GM19438 (cell line): ENCODE measurements at regions not wholly inside any gene's neighbourhood (a gene's known extent, or its start where the extent isn't known, plus 50 kb on each side); places are given as distances from the start of the nearest gene placed in this dataset.
"Not testable (repeated sequence)": the region's sequence is repeated elsewhere in the genome, so short reads cannot be mapped to it uniquely, and the experiment has no call there.

ENCODE experiments used
- ATAC-seq: cut with Tn5 transposase; IDR thresholded peaks from one replicate; pipeline ENCODE4 v1.9.1; 2021; ENCODE audit warnings: low read depth; ENCODE audit not compliant: unreplicated experiment

GRCh38 chr6:6724539-6725467, 136.3 kb downstream of the LY86 start:
- no peak for ATAC-seq

- ATAC-seq, result no peak
Measured at GRCh38 chr6:6725468-6726209, 137.1 kb downstream of the LY86 start.

- no peak for ATAC-seq
Measured at GRCh38 chr6:6728169-6728941, 139.8 kb downstream of the LY86 start.

- no peak for ATAC-seq
Measured at GRCh38 chr6:6729971-6730370, 141.5 kb downstream of the LY86 start.

GRCh38 chr6:6730831-6731230, 142.3 kb downstream of the LY86 start:
- ATAC-seq, result no peak

GRCh38 chr6:6734479-6735465, 146.3 kb downstream of the LY86 start:
- no peak for ATAC-seq

GRCh38 chr6:6736791-6737654, 148.5 kb downstream of the LY86 start:
- no peak for ATAC-seq

GRCh38 chr6:6737671-6738070, 149.2 kb downstream of the LY86 start:
- ATAC-seq, result no peak

- no peak for ATAC-seq
Measured at GRCh38 chr6:6738108-6738507, 149.6 kb downstream of the LY86 start.

GRCh38 chr6:6738922-6739716, 150.6 kb downstream of the LY86 start:
- ATAC-seq, result no peak

GRCh38 chr6:6740595-6740994, 152.1 kb downstream of the LY86 start:
- no peak for ATAC-seq

- ATAC-seq, result no peak
Measured at GRCh38 chr6:6741264-6741663, 152.7 kb downstream of the LY86 start.

GRCh38 chr6:6742535-6742934, 154.0 kb downstream of the LY86 start:
- ATAC-seq, result no peak

- ATAC-seq, result no peak
Measured at GRCh38 chr6:6744551-6744950, 156.0 kb downstream of the LY86 start.

- not testable (repeated sequence) for ATAC-seq
Measured at GRCh38 chr6:6745637-6746332, 157.3 kb downstream of the LY86 start.

- no peak for ATAC-seq
Measured at GRCh38 chr6:6746333-6746969, 157.9 kb downstream of the LY86 start.

GRCh38 chr6:6746970-6747338, 158.4 kb downstream of the LY86 start:
- ATAC-seq, result no peak
